Osteocyte (in vitro differentiated cells): ENCODE measurements at regions not wholly inside any gene's neighbourhood (a gene's known extent, or its start where the extent isn't known, plus 50 kb on each side); places are given as distances from the start of the nearest gene placed in this dataset.
"Not testable (repeated sequence)": the region's sequence is repeated elsewhere in the genome, so short reads cannot be mapped to it uniquely, and the experiment has no call there.

Experiments
- DNase-seq: peaks from one replicate; pipeline ENCODE4 v3.0.0; 2021; ENCODE audit warnings: mixed read lengths; ENCODE audit not compliant: unreplicated experiment; ENCODE audit errors: extremely low spot score
- H3K27ac Mint-ChIP-seq: one replicate; pipeline ENCODE4 v1.8.0; 2021; ENCODE audit warnings: mild to moderate bottlenecking, mixed read lengths; ENCODE audit not compliant: unreplicated experiment
- H3K27me3 Mint-ChIP-seq: one replicate; pipeline ENCODE4 v1.8.0; 2021; ENCODE audit warnings: mixed read lengths; ENCODE audit not compliant: unreplicated experiment
- H3K36me3 Mint-ChIP-seq: one replicate; pipeline ENCODE4 v1.8.0; 2021; ENCODE audit warnings: mixed read lengths; ENCODE audit not compliant: unreplicated experiment
- H3K4me1 Mint-ChIP-seq: one replicate; pipeline ENCODE4 v1.8.0; 2021; ENCODE audit warnings: mixed read lengths; ENCODE audit not compliant: unreplicated experiment
- H3K4me3 Mint-ChIP-seq: one replicate; pipeline ENCODE4 v1.8.0; 2021; ENCODE audit warnings: mild to moderate bottlenecking, moderate library complexity, mixed read lengths; ENCODE audit not compliant: unreplicated experiment
- H3K9me3 Mint-ChIP-seq: one replicate; pipeline ENCODE4 v1.8.0; 2021; ENCODE audit warnings: mixed read lengths; ENCODE audit not compliant: unreplicated experiment
- CTCF ChIP-seq: fragments of 200-600 bp; sonication (generic); IDR thresholded peaks from 2 replicates; pipeline ENCODE4 v1.5.0; 2021; ENCODE audit warnings: antibody characterized with exemption, mild to moderate bottlenecking, moderate library complexity

GRCh38 chr2:123652320-123652719, 372.8 kb upstream of the CNTNAP5 start:
- Mint-ChIP-seq H3K36me3 (no peaks in the 10 kb centered on the region), H3K9me3 (peaks cover 38% of the 10 kb centered on the region), H3K4me3 (no peak overlapping the region), H3K27me3 (no peaks in the 10 kb centered on the region), H3K4me1 (no peaks in the 10 kb centered on the region), H3K27ac (no peak overlapping the region)
- no peak for DNase-seq
- TF ChIP-seq CTCF, result no peak

- no peaks in the 10 kb centered on the region for H3K27me3 Mint-ChIP-seq
- TF ChIP-seq CTCF, result no peak
- H3K27ac Mint-ChIP-seq, result no peak overlapping the region
- H3K9me3 Mint-ChIP-seq, result peaks cover 53% of the 10 kb centered on the region
- DNase-seq, result no peak
- no peaks in the 10 kb centered on the region for H3K4me1 Mint-ChIP-seq
- H3K36me3 Mint-ChIP-seq, result no peaks in the 10 kb centered on the region
- no peak overlapping the region for H3K4me3 Mint-ChIP-seq
These were observed 368.5 kb upstream of the CNTNAP5 start for GRCh38 chr2:123656590-123656989.

- DNase-seq, result no peak
- Mint-ChIP-seq H3K4me3 (no peak overlapping the region), H3K27ac (no peak overlapping the region), H3K9me3 (peaks cover 61% of the 10 kb centered on the region), H3K36me3 (no peaks in the 10 kb centered on the region), H3K27me3 (no peaks in the 10 kb centered on the region), H3K4me1 (no peaks in the 10 kb centered on the region)
- TF ChIP-seq CTCF, result no peak
These were observed 366.0 kb upstream of the CNTNAP5 start for GRCh38 chr2:123659120-123659519.

- H3K4me1 Mint-ChIP-seq, result no peaks in the 10 kb centered on the region
- no peak for TF ChIP-seq CTCF
- H3K27ac Mint-ChIP-seq, result no peak overlapping the region
- DNase-seq, result no peak
- no peak overlapping the region for H3K4me3 Mint-ChIP-seq
- peaks cover 36% of the 10 kb centered on the region for H3K9me3 Mint-ChIP-seq
- no peaks in the 10 kb centered on the region for H3K36me3 Mint-ChIP-seq
- no peaks in the 10 kb centered on the region for H3K27me3 Mint-ChIP-seq
These were observed 354.8 kb upstream of the CNTNAP5 start for GRCh38 chr2:123670286-123670685.

GRCh38 chr2:123683797-123684196, 341.3 kb upstream of the CNTNAP5 start:
- H3K27me3 Mint-ChIP-seq, DNase-seq, H3K27ac Mint-ChIP-seq, H3K4me1 Mint-ChIP-seq, H3K4me3 Mint-ChIP-seq, H3K36me3 Mint-ChIP-seq: not testable (repeated sequence)
- peaks cover 24% of the 10 kb centered on the region for H3K9me3 Mint-ChIP-seq

GRCh38 chr2:123687064-123687463, 338.0 kb upstream of the CNTNAP5 start:
- Mint-ChIP-seq H3K36me3 (no peaks in the 10 kb centered on the region), H3K4me1 (no peaks in the 10 kb centered on the region), H3K9me3 (peaks cover 33% of the 10 kb centered on the region), H3K27me3 (no peaks in the 10 kb centered on the region), H3K4me3 (no peak overlapping the region), H3K27ac (no peak overlapping the region)
- no peak for DNase-seq
- TF ChIP-seq CTCF, result no peak
